Caco-2 (cell line): ENCODE measurements at regions not wholly inside any gene's neighbourhood (a gene's known extent, or its start where the extent isn't known, plus 50 kb on each side); places are given as distances from the start of the nearest gene placed in this dataset.

ENCODE experiments used
- BruUV-seq: library from RNA; stranded (reverse); fragments of 400-500 nt; replicated peaks from 2 replicates; lab custom pipeline; 2021; lab: Mats Ljungman, UMichigan
- CTCF ChIA-PET: fragments of 300-600 bp; sonication (Branson Sonifier 250); formaldehyde crosslinking; loops from one replicate; lab custom pipeline; 2022; ENCODE audit warnings: antibody characterized with exemption; lab: Charles Lee
- POLR2A ChIA-PET: fragments of 300-600 bp; sonication (Branson Sonifier 250); formaldehyde crosslinking; loops from one replicate; lab custom pipeline; 2022; ENCODE audit warnings: antibody characterized with exemption; lab: Charles Lee
- DNase-seq, 2 experiments: peaks; one replicate each; pipeline versions ENCODE4 v3.0.0 to v3.0.0-alpha.2; 2020 to 2022
- H3K27me3 ChIP-seq: replicated peaks from 2 replicates; pipeline ENCODE4 v1.6.0; 2011; ENCODE audit warnings: low read length; ENCODE audit not compliant: control insufficient read depth, insufficient read depth
- H3K36me3 ChIP-seq: 2 replicates; pipeline ENCODE4 v1.5.1; 2011; ENCODE audit warnings: low read length; ENCODE audit not compliant: control insufficient read depth, insufficient read depth
- H3K4me1 ChIP-seq: fragments of 250-450 bp; sonication (Bioruptor Pico); 2 replicates; pipeline ENCODE4 v1.5.1; 2020; ENCODE audit warnings: mild to moderate bottlenecking
- H3K4me3 ChIP-seq: 2 replicates; pipeline ENCODE4 v1.5.1; 2011; ENCODE audit warnings: low read depth, mild to moderate bottlenecking, control low read depth, low read length
- H3K9me3 ChIP-seq: fragments of 250-450 bp; sonication (Bioruptor Pico); 2 replicates; pipeline ENCODE4 v1.5.1; 2020; ENCODE audit warnings: mild to moderate bottlenecking, moderate library complexity
- H3K27ac Mint-ChIP-seq: one replicate; pipeline ENCODE4 v1.8.0; 2022; ENCODE audit warnings: mixed read lengths; ENCODE audit not compliant: unreplicated experiment
- H3K27me3 Mint-ChIP-seq: one replicate; pipeline ENCODE4 v1.8.0; 2022; ENCODE audit warnings: mixed read lengths; ENCODE audit not compliant: insufficient read depth, unreplicated experiment
- H3K36me3 Mint-ChIP-seq: one replicate; pipeline ENCODE4 v1.8.0; 2022; ENCODE audit warnings: mild to moderate bottlenecking, mixed read lengths; ENCODE audit not compliant: insufficient read depth, unreplicated experiment
- H3K4me1 Mint-ChIP-seq: one replicate; pipeline ENCODE4 v1.8.0; 2022; ENCODE audit warnings: low read depth, mixed read lengths; ENCODE audit not compliant: unreplicated experiment
- H3K4me3 Mint-ChIP-seq: one replicate; pipeline ENCODE4 v1.8.0; 2022; ENCODE audit warnings: mild to moderate bottlenecking, moderate library complexity, mixed read lengths; ENCODE audit not compliant: unreplicated experiment
- H3K9me3 Mint-ChIP-seq: one replicate; pipeline ENCODE4 v1.8.0; 2022; ENCODE audit warnings: mixed read lengths; ENCODE audit not compliant: unreplicated experiment
- CTCF ChIP-seq, 2 experiments: fragments of 200-600 bp in 1 of 2; IDR thresholded peaks; 1 replicate in 1 of 2; 2 replicates in 1 of 2; pipeline versions ENCODE4 v1.5.1 to v1.8.0; 2011 to 2022; ENCODE audit warnings: antibody characterized with exemption in 1 of 2, control low read depth in 1 of 2, inconsistent platforms in 1 of 2, low read depth in 1 of 2, low read length in 1 of 2, mild to moderate bottlenecking in 1 of 2, moderate library complexity in 1 of 2; ENCODE audit not compliant: insufficient read depth in 1 of 2, severe bottlenecking in 1 of 2, unreplicated experiment in 1 of 2
- intact Hi-C: fragments of 100-400 bp; cut with micrococcal nuclease; formaldehyde crosslinking; loops from one replicate; pipeline ENCODE4 v1.10.0; 2022; ENCODE audit not compliant: unreplicated experiment

GRCh38 chr20:22746957-22747356 lies 162.6 kb upstream of the FOXA2 start:
- Histone ChIP-seq H3K27me3 (no peaks in the 10 kb centered on the region), H3K9me3 (0 out of 2 replicates have a peak, but pooled peaks cover 4% of the 10 kb centered on the region), H3K36me3 (no peaks in the 10 kb centered on the region), H3K4me3 (no peak overlapping the region), H3K4me1 (no peaks in the 10 kb centered on the region)
- ChIA-PET CTCF (no interaction called here), POLR2A (no interaction called here)
- no peaks in the 10 kb centered on the region for H3K36me3 Mint-ChIP-seq
- H3K4me1 Mint-ChIP-seq, result no peaks in the 10 kb centered on the region
- H3K4me3 Mint-ChIP-seq, result no peak overlapping the region
- no peaks in the 10 kb centered on the region for H3K27me3 Mint-ChIP-seq
- no peak overlapping the region for H3K27ac Mint-ChIP-seq
- no peaks in the 10 kb centered on the region for H3K9me3 Mint-ChIP-seq
- no peak for TF ChIP-seq CTCF (IDR thresholded peaks at IDR 0.05; ENCODE audit: insufficient read depth in 1 of 2, low read depth in 1 of 2, low read length in 1 of 2, severe bottlenecking in 1 of 2, unreplicated experiment in 1 of 2)
- BruUV-seq, result no TSS peak
- intact Hi-C loops, result no loop called here
- no peak for DNase-seq

GRCh38 chr20:22752324-22752723 lies 168.0 kb upstream of the FOXA2 start:
- no peak overlapping the region for H3K4me3 ChIP-seq
- H3K9me3 ChIP-seq, result no peaks in the 10 kb centered on the region
- H3K4me1 Mint-ChIP-seq, result no peaks in the 10 kb centered on the region
- POLR2A ChIA-PET, result no interaction called here
- no peaks in the 10 kb centered on the region for H3K27me3 ChIP-seq
- no peak overlapping the region for H3K4me3 Mint-ChIP-seq
- H3K4me1 ChIP-seq, result no peaks in the 10 kb centered on the region
- H3K36me3 Mint-ChIP-seq, result no peaks in the 10 kb centered on the region
- no peak for DNase-seq
- H3K9me3 Mint-ChIP-seq, result no peaks in the 10 kb centered on the region
- intact Hi-C loops, result no loop called here
- no peak for TF ChIP-seq CTCF (IDR thresholded peaks at IDR 0.05; ENCODE audit: insufficient read depth in 1 of 2, low read depth in 1 of 2, low read length in 1 of 2, severe bottlenecking in 1 of 2, unreplicated experiment in 1 of 2)
- no peaks in the 10 kb centered on the region for H3K27me3 Mint-ChIP-seq
- no peaks in the 10 kb centered on the region for H3K36me3 ChIP-seq
- no peak overlapping the region for H3K27ac Mint-ChIP-seq
- CTCF ChIA-PET, result interaction anchor here (0.7 kb wide), 1 partner anchor 40 kb away, joined by 3 read pairs; no protein-coding TSS in a partner anchor
- no TSS peak for BruUV-seq

GRCh38 chr20:22757424-22758183 lies 173.2 kb upstream of the FOXA2 start:
- no peaks in the 10 kb centered on the region for H3K27me3 ChIP-seq
- ChIA-PET POLR2A (no interaction called here), CTCF (no interaction called here)
- H3K4me3 ChIP-seq, result no peak overlapping the region
- no peaks in the 10 kb centered on the region for H3K36me3 Mint-ChIP-seq
- peaks cover 2% of the 10 kb centered on the region for H3K4me1 ChIP-seq
- H3K36me3 ChIP-seq, result no peaks in the 10 kb centered on the region
- no peaks in the 10 kb centered on the region for H3K27me3 Mint-ChIP-seq
- H3K9me3 ChIP-seq, result no peaks in the 10 kb centered on the region
- no TSS peak for BruUV-seq
- intact Hi-C loops, result no loop called here
- H3K9me3 Mint-ChIP-seq, result no peaks in the 10 kb centered on the region
- no peak overlapping the region for H3K27ac Mint-ChIP-seq
- no peak for DNase-seq
- peaks cover 8% of the 10 kb centered on the region for H3K4me1 Mint-ChIP-seq
- H3K4me3 Mint-ChIP-seq, result no peak overlapping the region
- TF ChIP-seq CTCF (IDR thresholded peaks at IDR 0.05; ENCODE audit: insufficient read depth in 1 of 2, low read depth in 1 of 2, low read length in 1 of 2, severe bottlenecking in 1 of 2, unreplicated experiment in 1 of 2), result no peak
